CD8-positive, alpha-beta memory T cell (primary cell): ENCODE measurements at regions not wholly inside any gene's neighbourhood (a gene's known extent, or its start where the extent isn't known, plus 50 kb on each side); places are given as distances from the start of the nearest gene placed in this dataset.
"Not testable (repeated sequence)": the region's sequence is repeated elsewhere in the genome, so short reads cannot be mapped to it uniquely, and the experiment has no call there.

Source experiments
- CTCF ChIA-PET: fragments of 350-600 bp; sonication (Branson Sonifier 250); formaldehyde crosslinking; loops from one replicate; lab custom pipeline; 2021; ENCODE audit warnings: antibody characterized with exemption; lab: Charles Lee
- POLR2A ChIA-PET: fragments of 350-600 bp; sonication (Branson Sonifier 250); formaldehyde crosslinking; loops from one replicate; lab custom pipeline; 2021; ENCODE audit warnings: antibody characterized with exemption; lab: Charles Lee
- DNase-seq, 5 donors: peaks; one replicate each; pipeline versions ENCODE4 v3.0.0 to v3.0.0-alpha.2; 2020 to 2022; ENCODE audit warnings: mixed read lengths in 1 of 5
- H3K27ac ChIP-seq: one replicate; pipeline ENCODE4 v1.7.0; 2013; ENCODE audit warnings: low read depth, mild to moderate bottlenecking, low read length, moderate library complexity
- H3K27me3 ChIP-seq: 2 replicates; pipeline ENCODE4 v1.7.0; 2013; ENCODE audit warnings: low read length, mild to moderate bottlenecking; ENCODE audit not compliant: insufficient read depth, poor library complexity, severe bottlenecking
- H3K36me3 ChIP-seq: 2 replicates; pipeline ENCODE4 v1.7.0; 2013; ENCODE audit warnings: mild to moderate bottlenecking, low read length, moderate library complexity; ENCODE audit not compliant: insufficient read depth
- H3K4me1 ChIP-seq: 2 replicates; pipeline ENCODE4 v1.7.0; 2013; ENCODE audit warnings: mild to moderate bottlenecking, low read length, moderate library complexity; ENCODE audit not compliant: insufficient read depth
- H3K4me3 ChIP-seq: 2 replicates; pipeline ENCODE4 v1.7.0; 2013; ENCODE audit warnings: mild to moderate bottlenecking, low read length
- H3K9me3 ChIP-seq: 2 replicates; pipeline ENCODE4 v1.7.0; 2013; ENCODE audit warnings: mild to moderate bottlenecking, low read length
- H3K27ac Mint-ChIP-seq, 8 donors: one replicate each; pipeline ENCODE4 v1.8.0; 2020 to 2021; ENCODE audit warnings: mixed read lengths in 8 of 8, mild to moderate bottlenecking in 6 of 8, inconsistent platforms in 3 of 8, moderate library complexity in 3 of 8
- H3K27me3 Mint-ChIP-seq, 2 donors: one replicate each; pipeline ENCODE4 v1.8.0; 2020 to 2021; ENCODE audit warnings: mixed read lengths in 2 of 2, mild to moderate bottlenecking in 1 of 2, moderate library complexity in 1 of 2
- H3K36me3 Mint-ChIP-seq, 3 donors: one replicate each; pipeline ENCODE4 v1.8.0; 2020 to 2021; ENCODE audit warnings: mixed read lengths in 3 of 3, inconsistent platforms in 1 of 3, mild to moderate bottlenecking in 1 of 3
- H3K4me1 Mint-ChIP-seq, 3 donors: one replicate each; pipeline ENCODE4 v1.8.0; 2020 to 2021; ENCODE audit warnings: mixed read lengths in 3 of 3, inconsistent platforms in 1 of 3, mild to moderate bottlenecking in 1 of 3
- H3K4me3 Mint-ChIP-seq, 7 donors: one replicate each; pipeline ENCODE4 v1.8.0; 2020 to 2021; ENCODE audit warnings: mixed read lengths in 7 of 7, mild to moderate bottlenecking in 6 of 7, moderate library complexity in 4 of 7, inconsistent platforms in 2 of 7
- H3K9me3 Mint-ChIP-seq, 5 donors: one replicate each; pipeline ENCODE4 v1.8.0; 2020 to 2022; ENCODE audit warnings: mixed read lengths in 5 of 5, mild to moderate bottlenecking in 3 of 5, moderate library complexity in 2 of 5, inconsistent platforms in 1 of 5

GRCh38 chr17:34039213-34039612, 215.9 kb upstream of the CCL2 start:
- H3K27ac ChIP-seq, H3K36me3 ChIP-seq, DNase-seq, H3K4me1 ChIP-seq, H3K4me3 ChIP-seq, H3K27ac Mint-ChIP-seq, H3K4me3 Mint-ChIP-seq, H3K9me3 ChIP-seq, H3K4me1 Mint-ChIP-seq, H3K36me3 Mint-ChIP-seq, CTCF ChIA-PET, H3K9me3 Mint-ChIP-seq, H3K27me3 ChIP-seq, POLR2A ChIA-PET, H3K27me3 Mint-ChIP-seq: not testable (repeated sequence)

DNA sequence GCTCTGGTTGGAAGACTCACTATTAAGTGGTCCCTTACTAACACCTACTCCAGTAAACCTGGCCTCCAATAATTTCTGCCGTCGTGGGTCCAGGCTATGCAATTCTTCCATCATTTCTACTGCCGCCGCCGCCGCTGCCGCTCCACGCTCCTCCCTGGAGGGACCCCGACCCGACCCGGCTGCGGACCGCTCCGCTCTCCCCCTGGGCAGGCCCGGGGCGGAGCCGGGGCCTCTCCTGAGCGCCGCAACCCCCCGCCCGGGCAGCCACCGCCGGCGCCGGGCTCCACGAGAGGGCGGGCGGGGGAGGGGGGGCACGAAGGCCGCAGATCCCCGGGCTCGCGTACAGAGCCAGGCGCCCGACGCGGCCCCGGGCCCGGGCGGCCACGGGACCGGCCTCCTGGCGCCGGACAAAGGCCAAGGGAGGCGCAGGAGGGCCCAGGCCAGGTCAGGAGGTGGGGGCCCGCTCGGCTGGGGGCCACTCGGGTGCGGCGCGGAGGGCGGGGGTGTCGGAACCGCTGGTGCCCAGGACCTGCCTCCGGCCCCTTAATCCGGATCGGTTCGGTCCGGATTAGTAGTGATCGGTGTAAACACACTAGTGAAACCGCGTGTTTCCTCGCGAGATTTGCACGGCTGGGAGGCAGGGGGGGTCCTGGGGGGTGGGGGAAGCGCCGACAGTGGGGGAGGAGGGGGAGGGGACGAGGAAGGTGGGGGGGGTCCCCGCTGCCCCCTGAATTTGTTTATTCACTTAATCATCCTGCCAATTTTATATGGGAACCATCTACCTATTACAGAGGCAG, 215.1 kb upstream of the CCL2 start:
- DNase-seq: peak in 4 of 5 donors; percentile 15 to 69 (median 32)
- H3K27ac Mint-ChIP-seq, H3K27me3 ChIP-seq, H3K9me3 Mint-ChIP-seq, POLR2A ChIA-PET, H3K4me3 ChIP-seq, H3K36me3 ChIP-seq, H3K9me3 ChIP-seq, CTCF ChIA-PET, H3K4me1 ChIP-seq, H3K4me3 Mint-ChIP-seq, H3K36me3 Mint-ChIP-seq, H3K27ac ChIP-seq, H3K4me1 Mint-ChIP-seq, H3K27me3 Mint-ChIP-seq: not testable (repeated sequence)

- H3K27ac Mint-ChIP-seq: no peak overlapping the region
- H3K27me3 Mint-ChIP-seq: peaks cover 7 to 18% of the 10 kb centered on the region in 2 donors
- H3K9me3 ChIP-seq: no peaks in the 10 kb centered on the region
- H3K4me3 Mint-ChIP-seq: no peak overlapping the region
- no peaks in the 10 kb centered on the region for H3K27me3 ChIP-seq
- CTCF ChIA-PET: no interaction called here
- H3K27ac ChIP-seq: no peak overlapping the region
- H3K36me3 ChIP-seq: no peaks in the 10 kb centered on the region
- H3K36me3 Mint-ChIP-seq: no peaks in the 10 kb centered on the region
- POLR2A ChIA-PET: no interaction called here
- DNase-seq: no peak
- no peak overlapping the region for H3K4me3 ChIP-seq
- peaks cover 0 to 3% (median 0%) of the 10 kb centered on the region in 5 donors for H3K9me3 Mint-ChIP-seq
- no peaks in the 10 kb centered on the region for H3K4me1 ChIP-seq
- H3K4me1 Mint-ChIP-seq: no peaks in the 10 kb centered on the region
Measured at GRCh38 chr17:34045990-34046389, 209.1 kb upstream of the CCL2 start.

GRCh38 chr17:34051046-34051445, 204.0 kb upstream of the CCL2 start:
- no peaks in the 10 kb centered on the region for H3K27me3 ChIP-seq
- H3K36me3 ChIP-seq: no peaks in the 10 kb centered on the region
- no peak overlapping the region for H3K27ac Mint-ChIP-seq
- CTCF ChIA-PET: no interaction called here
- no peaks in the 10 kb centered on the region for H3K36me3 Mint-ChIP-seq
- H3K9me3 ChIP-seq: no peaks in the 10 kb centered on the region
- DNase-seq: no peak
- H3K27me3 Mint-ChIP-seq: peaks cover 5 to 43% of the 10 kb centered on the region in 2 donors
- H3K4me1 ChIP-seq: no peaks in the 10 kb centered on the region
- POLR2A ChIA-PET: no interaction called here
- no peak overlapping the region for H3K4me3 ChIP-seq
- H3K9me3 Mint-ChIP-seq: peaks cover 0 to 3% (median 2%) of the 10 kb centered on the region in 5 donors
- no peak overlapping the region for H3K4me3 Mint-ChIP-seq
- no peaks in the 10 kb centered on the region for H3K4me1 Mint-ChIP-seq
- H3K27ac ChIP-seq: no peak overlapping the region

GRCh38 chr17:34054495-34054894, 200.6 kb upstream of the CCL2 start:
- H3K4me3 ChIP-seq: no peak overlapping the region
- CTCF ChIA-PET: no interaction called here
- H3K4me3 Mint-ChIP-seq: no peak overlapping the region

DNA sequence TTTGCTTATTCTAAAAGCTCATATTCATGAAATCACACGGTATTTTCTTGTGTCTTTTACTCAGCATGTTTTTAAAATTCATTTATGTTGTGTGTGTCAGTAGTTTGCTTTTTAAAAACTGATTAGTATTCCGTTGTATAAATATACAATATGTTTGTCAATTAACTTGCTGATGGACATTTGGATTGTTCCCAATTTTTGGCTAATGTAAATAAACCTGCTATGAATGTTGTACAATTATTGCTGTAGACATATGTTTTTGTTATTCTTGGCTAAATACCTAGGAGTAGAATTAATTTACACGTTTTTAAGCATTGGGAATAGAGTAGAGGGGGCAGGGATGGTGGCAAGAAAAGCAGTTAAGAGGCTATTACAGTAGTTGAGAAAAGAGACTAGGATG, 199.5 kb upstream of the CCL2 start:
- Mint-ChIP-seq H3K27me3 (peaks cover 5 to 49% of the 10 kb centered on the region in 2 donors), H3K27ac (no peak overlapping the region), H3K4me1 (no peaks in the 10 kb centered on the region), H3K36me3 (no peaks in the 10 kb centered on the region), H3K4me3 (no peak overlapping the region), H3K9me3 (peaks cover 2 to 3% (median 3%) of the 10 kb centered on the region in 5 donors)
- no peaks in the 10 kb centered on the region for H3K27me3 ChIP-seq
- ChIA-PET CTCF (no interaction called here), POLR2A (no interaction called here)
- H3K36me3 ChIP-seq: no peaks in the 10 kb centered on the region
- no peak overlapping the region for H3K4me3 ChIP-seq
- DNase-seq: no peak
- no peaks in the 10 kb centered on the region for H3K9me3 ChIP-seq
- no peaks in the 10 kb centered on the region for H3K4me1 ChIP-seq
- no peak overlapping the region for H3K27ac ChIP-seq

More at GRCh38 chr17:34054495-34054894, 200.6 kb upstream of the CCL2 start:
- H3K4me1 Mint-ChIP-seq: no peaks in the 10 kb centered on the region
- H3K36me3 ChIP-seq: no peaks in the 10 kb centered on the region
- no peaks in the 10 kb centered on the region for H3K9me3 ChIP-seq
- no peak overlapping the region for H3K27ac Mint-ChIP-seq
- no peaks in the 10 kb centered on the region for H3K4me1 ChIP-seq
- no peak overlapping the region for H3K27ac ChIP-seq
- DNase-seq: no peak
- H3K36me3 Mint-ChIP-seq: no peaks in the 10 kb centered on the region
- no peaks in the 10 kb centered on the region for H3K27me3 ChIP-seq
- H3K9me3 Mint-ChIP-seq: peaks cover 2 to 3% (median 3%) of the 10 kb centered on the region in 5 donors
- POLR2A ChIA-PET: no interaction called here
- H3K27me3 Mint-ChIP-seq: peaks cover 5 to 60% of the 10 kb centered on the region in 2 donors

DNA sequence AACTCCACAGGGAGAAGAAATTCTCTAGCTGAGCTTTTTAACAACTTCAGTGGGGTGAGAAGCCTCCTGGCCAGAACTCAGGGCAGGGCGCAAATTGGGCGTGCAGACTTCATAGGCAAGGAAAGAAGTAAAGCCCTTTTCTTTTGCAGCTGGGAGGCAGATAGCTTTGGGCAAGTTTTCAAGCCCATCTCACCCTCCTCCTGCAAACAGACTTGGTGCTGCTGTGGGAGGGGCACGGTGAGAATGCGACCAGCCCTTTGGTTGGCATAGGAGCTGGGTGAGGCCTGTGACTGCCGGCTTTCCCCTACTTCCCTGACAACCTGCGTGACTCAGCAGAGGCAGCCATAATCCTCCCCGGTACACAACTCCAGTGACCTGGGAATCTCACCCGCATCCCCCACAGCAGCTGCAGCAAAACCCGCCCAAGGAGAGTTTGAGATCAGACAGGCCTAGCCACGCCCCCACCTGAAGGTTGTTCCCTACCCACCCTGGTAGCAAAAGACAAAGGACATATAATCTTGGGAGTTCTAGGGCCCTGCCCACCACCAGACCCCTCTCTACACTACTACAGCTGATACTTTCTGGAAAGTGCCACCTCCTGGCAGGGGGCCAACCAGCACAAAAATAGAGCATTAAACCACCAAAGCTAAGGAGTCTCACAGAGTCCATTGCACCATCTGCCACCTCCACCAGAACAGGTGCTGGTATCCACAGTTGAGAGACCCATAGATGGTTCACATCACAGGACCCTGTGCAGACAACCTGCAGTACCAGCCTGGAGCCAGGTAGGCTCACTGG, 195.5 kb upstream of the CCL2 start:
- Mint-ChIP-seq H3K4me1 (no peaks in the 10 kb centered on the region), H3K27ac (no peak overlapping the region), H3K27me3 (peaks cover 5 to 45% of the 10 kb centered on the region in 2 donors), H3K36me3 (no peaks in the 10 kb centered on the region), H3K9me3 (peaks cover 2 to 7% (median 3%) of the 10 kb centered on the region in 5 donors), H3K4me3 (no peak overlapping the region)
- H3K27me3 ChIP-seq: no peaks in the 10 kb centered on the region
- H3K36me3 ChIP-seq: no peaks in the 10 kb centered on the region
- no peak overlapping the region for H3K27ac ChIP-seq
- no peaks in the 10 kb centered on the region for H3K4me1 ChIP-seq
- DNase-seq: no peak
- H3K9me3 ChIP-seq: no peaks in the 10 kb centered on the region
- POLR2A ChIA-PET: no interaction called here
- CTCF ChIA-PET: no interaction called here
- no peak overlapping the region for H3K4me3 ChIP-seq

DNA sequence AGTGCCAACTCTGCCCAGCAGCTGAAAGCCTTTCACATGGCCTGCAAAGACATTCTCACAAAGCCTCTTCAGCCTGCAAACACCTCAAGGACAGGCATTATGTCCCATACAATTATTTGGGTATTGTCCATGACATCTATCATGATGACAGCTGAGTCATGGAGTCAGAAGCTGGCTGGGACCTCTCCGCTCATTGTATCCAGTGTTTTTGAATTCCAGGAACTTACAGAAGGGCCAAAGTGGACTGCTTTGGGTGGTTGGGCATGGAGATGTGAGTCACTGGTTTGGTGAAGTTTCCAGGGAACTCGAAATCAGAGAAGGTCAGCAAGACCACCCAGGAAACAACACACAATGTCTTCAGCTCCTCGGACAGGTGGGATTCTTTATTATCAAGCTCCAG, 188.6 kb upstream of the CCL2 start:
- no peaks in the 10 kb centered on the region for H3K4me1 ChIP-seq
- no peaks in the 10 kb centered on the region for H3K9me3 ChIP-seq
- ChIA-PET CTCF (no interaction called here), POLR2A (no interaction called here)
- H3K36me3 ChIP-seq: no peaks in the 10 kb centered on the region
- H3K27ac ChIP-seq: no peak overlapping the region
- Mint-ChIP-seq H3K27me3 (peaks cover 3 to 17% of the 10 kb centered on the region in 2 donors), H3K4me3 (no peak overlapping the region), H3K9me3 (peaks cover 0 to 2% (median 0%) of the 10 kb centered on the region in 5 donors), H3K4me1 (no peaks in the 10 kb centered on the region), H3K36me3 (no peaks in the 10 kb centered on the region), H3K27ac (no peak overlapping the region)
- no peak overlapping the region for H3K4me3 ChIP-seq
- H3K27me3 ChIP-seq: no peaks in the 10 kb centered on the region
- DNase-seq: no peak
